IMR-90 (cell line): ENCODE measurements at regions not wholly inside any gene's neighbourhood (a gene's known extent, or its start where the extent isn't known, plus 50 kb on each side); places are given as distances from the start of the nearest gene placed in this dataset.

Experiments
- ATAC-seq: fragments of 200-7000 bp; cut with Tn5 transposase; 2 replicates; pipeline ENCODE4 v1.9.1; 2020; ENCODE audit warnings: low read depth, mild to moderate bottlenecking, moderate library complexity
- BruUV-seq: library from RNA; stranded (reverse); fragments of 400-500 nt; replicated peaks from 2 replicates; lab custom pipeline; 2021; lab: Mats Ljungman, UMichigan
- CTCF ChIA-PET: fragments of 300-600 bp; formaldehyde crosslinking; extraction: SDS; loops from one replicate; lab custom pipeline; 2021; ENCODE audit warnings: antibody characterized with exemption; lab: Yijun Ruan, JAX
- POLR2A ChIA-PET: fragments of 300-600 bp; sonication (Branson Sonifier 250); formaldehyde crosslinking; loops from one replicate; lab custom pipeline; 2022; ENCODE audit warnings: antibody characterized with exemption; ENCODE audit not compliant: unreplicated experiment; lab: Charles Lee
- DNase-seq: peaks from one replicate; pipeline ENCODE4 v3.0.0; 2013
- H2AFZ ChIP-seq: replicated peaks from 2 replicates; pipeline ENCODE3; 2013; ENCODE audit warnings: low read length, mild to moderate bottlenecking; ENCODE audit not compliant: poor library complexity
- H2AK5ac ChIP-seq: 2 replicates; pipeline ENCODE4 v1.6.1; 2013; ENCODE audit warnings: low read depth, low read length, inconsistent platforms
- H2AK9ac ChIP-seq: replicated peaks from 2 replicates; pipeline ENCODE3; 2013; ENCODE audit warnings: mild to moderate bottlenecking, low read depth, low read length, moderate library complexity; ENCODE audit not compliant: poor library complexity
- H2BK120ac ChIP-seq: 2 replicates; pipeline ENCODE4 v1.6.1; 2013; ENCODE audit warnings: low read depth, low read length, inconsistent platforms
- H2BK15ac ChIP-seq: 3 replicates; pipeline ENCODE4 v1.6.1; 2013; ENCODE audit warnings: low read depth, low read length, inconsistent platforms
- H2BK20ac ChIP-seq: 2 replicates; pipeline ENCODE4 v1.6.1; 2013; ENCODE audit warnings: low read depth, mild to moderate bottlenecking, inconsistent platforms, low read length, moderate library complexity
- H2BK5ac ChIP-seq: 2 replicates; pipeline ENCODE4 v1.6.1; 2013; ENCODE audit warnings: mild to moderate bottlenecking, low read depth, low read length, inconsistent platforms; ENCODE audit not compliant: poor library complexity, severe bottlenecking
- H3K14ac ChIP-seq: replicated peaks from 2 replicates; pipeline ENCODE4 v1.6.1; 2013; ENCODE audit warnings: low read depth, low read length, inconsistent platforms
- H3K18ac ChIP-seq: 2 replicates; pipeline ENCODE4 v1.6.1; 2013; ENCODE audit warnings: low read depth, low read length, control low read depth
- H3K23ac ChIP-seq: 2 replicates; pipeline ENCODE4 v1.6.1; 2013; ENCODE audit warnings: low read depth, low read length, inconsistent platforms
- H3K27ac ChIP-seq: 2 replicates; pipeline ENCODE4 v1.5.1; 2013; ENCODE audit warnings: mild to moderate bottlenecking, control low read depth, low read length; ENCODE audit not compliant: insufficient read depth
- H3K27me3 ChIP-seq: 2 replicates; pipeline ENCODE4 v1.6.1; 2013; ENCODE audit warnings: low read length; ENCODE audit not compliant: control insufficient read depth, insufficient read depth
- H3K36me3 ChIP-seq: 2 replicates; pipeline ENCODE4 v1.6.1; 2013; ENCODE audit warnings: low read length, mixed read lengths; ENCODE audit not compliant: control insufficient read depth, insufficient read depth
- H3K4ac ChIP-seq: 2 replicates; pipeline ENCODE4 v1.6.1; 2013; ENCODE audit warnings: low read depth, low read length, inconsistent platforms
- H3K4me1 ChIP-seq: 2 replicates; pipeline ENCODE4 v1.6.1; 2013; ENCODE audit warnings: low read length, mixed read lengths; ENCODE audit not compliant: control insufficient read depth, insufficient read depth
- H3K4me2 ChIP-seq: 2 replicates; pipeline ENCODE4 v1.6.1; 2013; ENCODE audit warnings: low read depth, mild to moderate bottlenecking, control low read depth, low read length, moderate library complexity
- H3K4me3 ChIP-seq: 2 replicates; pipeline ENCODE4 v1.5.1; 2013; ENCODE audit warnings: low read depth, mild to moderate bottlenecking, control low read depth, low read length, moderate library complexity; ENCODE audit not compliant: insufficient read depth
- H3K56ac ChIP-seq: 2 replicates; pipeline ENCODE4 v1.6.1; 2013; ENCODE audit warnings: low read length, inconsistent platforms; ENCODE audit not compliant: insufficient read depth; ENCODE audit errors: extremely low read depth
- H3K79me1 ChIP-seq, 2 experiments: 2 replicates each; pipeline ENCODE4 v1.6.1; 2013; ENCODE audit warnings: low read length in 2 of 2, inconsistent platforms in 1 of 2, low read depth in 1 of 2
- H3K9ac ChIP-seq: 2 replicates; pipeline ENCODE4 v1.6.1; 2013; ENCODE audit warnings: low read depth, low read length, control low read depth
- H3K9me1 ChIP-seq: 2 replicates; pipeline ENCODE4 v1.6.1; 2013; ENCODE audit warnings: low read length, inconsistent platforms; ENCODE audit not compliant: insufficient read depth
- H3K9me3 ChIP-seq: 2 replicates; pipeline ENCODE4 v1.6.1; 2013; ENCODE audit warnings: low read length; ENCODE audit not compliant: control insufficient read depth, insufficient read depth
- H4K20me1 ChIP-seq: 2 replicates; pipeline ENCODE4 v1.6.1; 2013; ENCODE audit warnings: low read length, inconsistent platforms; ENCODE audit not compliant: insufficient read depth
- H4K5ac ChIP-seq: 2 replicates; pipeline ENCODE4 v1.6.1; 2013; ENCODE audit warnings: mild to moderate bottlenecking, low read depth, low read length, control low read depth
- H4K8ac ChIP-seq, 2 experiments: 2 replicates each; pipeline ENCODE4 v1.6.1; 2013; ENCODE audit warnings: low read depth in 2 of 2, low read length in 2 of 2, control low read depth in 1 of 2, inconsistent platforms in 1 of 2
- H4K91ac ChIP-seq: 2 replicates; pipeline ENCODE4 v1.6.1; 2013; ENCODE audit warnings: low read depth, low read length, inconsistent platforms; ENCODE audit not compliant: insufficient read depth
- CHD1 ChIP-seq: IDR thresholded peaks from 2 replicates; pipeline ENCODE4 v1.6.1; 2012; ENCODE audit warnings: low read depth, low read length, improper control_type of control experiment
- FOS ChIP-seq: fragments of 150-350 bp; IDR thresholded peaks from 2 replicates; pipeline ENCODE4 v1.6.1; 2016; ENCODE audit warnings: low read depth, low read length
- NFE2L2 ChIP-seq: fragments of 150-350 bp; IDR thresholded peaks from 2 replicates; pipeline ENCODE4 v1.6.1; 2016; ENCODE audit warnings: low read depth, mild to moderate bottlenecking, low read length
- WGBS, 2 experiments: methylation state at CpG; one replicate each; pipeline versions ENCODE4 v1.1.5 to v1.1.7; 2013; ENCODE audit warnings: missing lambda C conversion rate in 2 of 2; ENCODE audit not compliant: insufficient read length in 1 of 2; ENCODE audit errors: extremely low coverage in 2 of 2; 5-methylcytosine and 5-hydroxymethylcytosine counted together
- dilution Hi-C: fragments of 300-500 bp; cut with HindIII; formaldehyde crosslinking; loops from one replicate; pipeline ENCODE4 v1.14.3; 2018; ENCODE audit warnings: low sequenced_read_pairs; ENCODE audit not compliant: unreplicated experiment
- in situ Hi-C: fragments of 300-500 bp; cut with MboI; formaldehyde crosslinking; loops from 3 replicates; pipeline ENCODE4 v1.14.3; 2019; ENCODE audit warnings: low sequenced_read_pairs, inconsistent platforms, mixed read lengths
- intact Hi-C: fragments of 100-400 bp; cut with micrococcal nuclease; formaldehyde crosslinking; loops from 2 replicates; pipeline ENCODE4 v1.10.0; 2022

- Histone ChIP-seq H3K4me1 (no peaks in the 10 kb centered on the region), H3K56ac (no peak overlapping the region), H2AK5ac (no peak overlapping the region), H2AFZ (no peak overlapping the region), H2BK5ac (no peak overlapping the region), H2BK120ac (0 out of 2 replicates have a peak overlapping the region, but pooled peaks have one; percentile 34), H3K4ac (no peak overlapping the region), H3K9me3 (no peaks in the 10 kb centered on the region), H3K9ac (no peak overlapping the region), H4K5ac (no peak overlapping the region), H3K27ac (no peak overlapping the region), H3K9me1 (no peaks in the 10 kb centered on the region), H2AK9ac (no peak overlapping the region), H3K36me3 (no peaks in the 10 kb centered on the region), H4K8ac (no peak overlapping the region), H3K4me2 (no peak overlapping the region), H3K18ac (no peak overlapping the region), H4K20me1 (no peaks in the 10 kb centered on the region), H4K91ac (no peak overlapping the region), H3K27me3 (no peaks in the 10 kb centered on the region), H2BK20ac (no peak overlapping the region), H3K79me1 (no peaks in the 10 kb centered on the region), H3K4me3 (no peak overlapping the region), H3K23ac (no peak overlapping the region), H3K14ac (no peak overlapping the region), H2BK15ac (no peak overlapping the region)
- dilution Hi-C loops: no loop called here
- no TSS peak for BruUV-seq
- in situ Hi-C loops: loop anchor here (25.0 kb wide), 1 partner anchor 1325 kb away; no protein-coding TSS in a partner anchor
- DNase-seq (no peak), ATAC-seq (no peak)
- ChIA-PET CTCF (no interaction called here), POLR2A (no interaction called here)
- WGBS, 2 experiments: 46% methylated on average over 3 of the region's 10 CpGs; no CpG with 5 or more reads in 1 of the 2 experiments
- intact Hi-C loops: no loop called here
- TF ChIP-seq FOS (no peak), NFE2L2 (no peak), CHD1 (no peak)
These were observed 142.8 kb downstream of the TMEM38B start for GRCh38 chr9:105836936-105837660.
